ENCODE measurements at regions not wholly inside any gene's neighbourhood (a gene's known extent, or its start where the extent isn't known, plus 50 kb on each side); places are given as distances from the start of the nearest gene placed in this dataset.

GRCh38 chr10:52988923-52989322, 216.3 kb upstream of the MBL2 start:
- TF ChIP-seq EZH2 (IDR thresholded peaks at IDR 0.05) (no peak), POLR2AphosphoS5 (IDR thresholded peaks at IDR 0.05; ENCODE audit: borderline replicate concordance, low read depth, low read length) (no peak)

Data from SK-N-MC (cell line).